ENCODE measurements at regions not wholly inside any gene's neighbourhood (a gene's known extent, or its start where the extent isn't known, plus 50 kb on each side); places are given as distances from the start of the nearest gene placed in this dataset.
"Not testable (repeated sequence)": the region's sequence is repeated elsewhere in the genome, so short reads cannot be mapped to it uniquely, and the experiment has no call there.

DNA sequence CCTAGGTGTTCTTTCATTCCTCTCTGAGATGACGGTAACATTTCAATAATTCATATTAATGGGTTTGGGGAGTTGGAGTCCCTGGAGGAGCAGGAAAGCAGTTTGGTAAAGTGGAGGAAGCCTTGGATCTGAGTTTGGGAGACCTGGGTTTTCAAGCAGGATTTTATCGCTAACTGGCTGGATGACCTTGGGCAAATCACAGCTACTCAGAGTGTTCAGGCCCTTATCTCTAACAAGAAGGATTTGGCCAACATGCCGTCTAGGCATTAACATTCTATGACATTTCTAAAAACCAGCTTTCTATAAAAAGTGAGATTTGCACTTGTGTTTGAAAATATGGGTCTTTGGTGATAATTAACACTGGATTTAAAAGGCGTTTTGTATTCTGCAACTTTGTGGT, 59.7 kb upstream of the MEX3C start:
- Histone ChIP-seq H3K36me3 (replicated peaks in 1 of 2; ENCODE audit: control insufficient read depth in 1 of 2, insufficient read depth in 2 of 2, low read length in 2 of 2) (no peaks in the 10 kb centered on the region), H3K4me2 (replicated peaks; ENCODE audit: extremely low read depth, low read length, poor library complexity, severe bottlenecking) (no peak overlapping the region), H4K20me1 (ENCODE audit: insufficient read depth, low read length) (no peaks in the 10 kb centered on the region), H3K9me3 (replicated peaks in 1 of 2; ENCODE audit: control insufficient read depth in 1 of 2, insufficient read depth in 1 of 2, low read length in 2 of 2) (no peaks in the 10 kb centered on the region), H3K79me2 (ENCODE audit: insufficient read depth, low read length) (no peaks in the 10 kb centered on the region), H3K27me3 (ENCODE audit: control insufficient read depth in 2 of 2, insufficient read depth in 2 of 2, low read length in 2 of 2) (no peaks in the 10 kb centered on the region), H3K9ac (ENCODE audit: insufficient read depth, low read length, poor library complexity, severe bottlenecking) (no peak overlapping the region), H3K4me1 (ENCODE audit: control insufficient read depth in 1 of 2, insufficient read depth in 2 of 2, low read length in 2 of 2) (no peaks in the 10 kb centered on the region), H3K4me3 (replicated peaks in 1 of 3; ENCODE audit: low read depth in 2 of 3, low read length in 3 of 3) (no peak overlapping the region), H2AFZ (ENCODE audit: insufficient read depth, low read depth, low read length, poor library complexity, severe bottlenecking) (no peak overlapping the region), H3K27ac (ENCODE audit: low read depth in 1 of 2, low read length in 2 of 2) (no peak overlapping the region)
- WGBS (ENCODE audit: insufficient coverage): 50% methylated on average over 1 of the region's 4 CpGs
- Mint-ChIP-seq H3K27me3 (ENCODE audit: low read depth in 3 of 3) (peaks cover 6 to 9% (median 9%) of the 10 kb centered on the region in 3 donors), H3K9me3 (peaks cover 0 to 9% (median 2%) of the 10 kb centered on the region in 7 donors), H3K27ac (no peak overlapping the region), H3K36me3 (no peaks in the 10 kb centered on the region), H3K4me1 (no peaks in the 10 kb centered on the region), H3K4me3 (no peak overlapping the region)
- TF ChIP-seq, protein P1, sequence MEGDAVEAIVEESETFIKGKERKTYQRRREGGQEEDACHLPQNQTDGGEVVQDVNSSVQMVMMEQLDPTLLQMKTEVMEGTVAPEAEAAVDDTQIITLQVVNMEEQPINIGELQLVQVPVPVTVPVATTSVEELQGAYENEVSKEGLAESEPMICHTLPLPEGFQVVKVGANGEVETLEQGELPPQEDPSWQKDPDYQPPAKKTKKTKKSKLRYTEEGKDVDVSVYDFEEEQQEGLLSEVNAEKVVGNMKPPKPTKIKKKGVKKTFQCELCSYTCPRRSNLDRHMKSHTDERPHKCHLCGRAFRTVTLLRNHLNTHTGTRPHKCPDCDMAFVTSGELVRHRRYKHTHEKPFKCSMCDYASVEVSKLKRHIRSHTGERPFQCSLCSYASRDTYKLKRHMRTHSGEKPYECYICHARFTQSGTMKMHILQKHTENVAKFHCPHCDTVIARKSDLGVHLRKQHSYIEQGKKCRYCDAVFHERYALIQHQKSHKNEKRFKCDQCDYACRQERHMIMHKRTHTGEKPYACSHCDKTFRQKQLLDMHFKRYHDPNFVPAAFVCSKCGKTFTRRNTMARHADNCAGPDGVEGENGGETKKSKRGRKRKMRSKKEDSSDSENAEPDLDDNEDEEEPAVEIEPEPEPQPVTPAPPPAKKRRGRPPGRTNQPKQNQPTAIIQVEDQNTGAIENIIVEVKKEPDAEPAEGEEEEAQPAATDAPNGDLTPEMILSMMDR (IDR thresholded peaks at IDR 0.05): no peak
- intact Hi-C loops (cut with micrococcal nuclease): no loop called here
- no peak for DNase-seq

DNA sequence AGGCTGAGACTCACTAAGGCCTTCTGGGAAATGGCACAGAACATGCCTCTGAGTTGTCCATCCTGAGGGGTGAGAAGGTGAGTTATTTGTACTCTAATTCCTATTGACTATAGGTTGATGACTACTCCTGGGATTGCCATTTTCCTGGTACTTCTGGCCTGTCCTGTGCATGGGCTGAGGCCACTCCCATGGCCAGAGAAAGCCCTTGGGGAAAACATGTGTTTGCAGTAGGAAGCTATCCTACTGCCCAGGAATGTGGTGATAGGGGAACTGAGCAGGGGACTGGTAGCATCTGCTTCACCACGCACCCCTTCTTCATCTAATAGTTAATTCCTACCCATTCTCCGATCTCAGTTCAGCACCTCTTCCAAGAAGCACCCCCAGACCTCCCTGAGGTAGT, 62.6 kb upstream of the MEX3C start:
- no peak overlapping the region for H3K27ac Mint-ChIP-seq

DNA sequence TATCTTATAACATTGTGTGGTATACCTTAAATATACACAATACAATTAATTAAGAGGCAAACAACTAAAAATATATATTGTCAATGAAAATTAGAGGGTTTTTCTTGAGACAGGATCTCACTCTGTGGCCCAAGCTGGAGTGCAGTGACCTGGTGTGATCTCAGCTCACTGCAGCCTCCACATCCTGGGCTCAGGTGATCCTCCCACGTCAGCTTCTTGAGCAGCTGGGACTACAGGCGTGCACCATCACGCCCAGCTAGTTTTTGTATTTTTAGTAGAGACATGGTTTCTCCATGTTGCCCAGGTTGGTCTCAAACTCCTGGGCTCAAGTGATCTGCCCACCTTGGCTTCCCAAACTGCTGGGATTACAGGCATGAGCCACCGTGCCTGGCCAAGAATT, 68.6 kb upstream of the MEX3C start:
- not testable (repeated sequence) for DNase-seq; H3K36me3 Mint-ChIP-seq; H3K27ac Mint-ChIP-seq; H3K4me1 ChIP-seq (ENCODE audit: control insufficient read depth in 1 of 2, insufficient read depth in 2 of 2, low read length in 2 of 2); H3K4me3 ChIP-seq (replicated peaks in 1 of 3; ENCODE audit: low read depth in 2 of 3, low read length in 3 of 3); H3K9ac ChIP-seq (ENCODE audit: insufficient read depth, low read length, poor library complexity, severe bottlenecking); H3K27me3 ChIP-seq (ENCODE audit: control insufficient read depth in 2 of 2, insufficient read depth in 2 of 2, low read length in 2 of 2); H3K79me2 ChIP-seq (ENCODE audit: insufficient read depth, low read length); H3K27ac ChIP-seq (ENCODE audit: low read depth in 1 of 2, low read length in 2 of 2); H4K20me1 ChIP-seq (ENCODE audit: insufficient read depth, low read length); H3K4me2 ChIP-seq (replicated peaks; ENCODE audit: extremely low read depth, low read length, poor library complexity, severe bottlenecking); H3K4me3 Mint-ChIP-seq; H2AFZ ChIP-seq (ENCODE audit: insufficient read depth, low read depth, low read length, poor library complexity, severe bottlenecking); H3K9me3 ChIP-seq (replicated peaks in 1 of 2; ENCODE audit: control insufficient read depth in 1 of 2, insufficient read depth in 1 of 2, low read length in 2 of 2); H3K36me3 ChIP-seq (replicated peaks in 1 of 2; ENCODE audit: control insufficient read depth in 1 of 2, insufficient read depth in 2 of 2, low read length in 2 of 2); H3K4me1 Mint-ChIP-seq
- Mint-ChIP-seq H3K27me3 (ENCODE audit: low read depth in 3 of 3) (peaks cover 8 to 11% (median 10%) of the 10 kb centered on the region in 3 donors), H3K9me3 (peaks cover 2 to 14% (median 6%) of the 10 kb centered on the region in 7 donors)
- intact Hi-C loops (cut with micrococcal nuclease): loop anchor here in 1 of 2 donors (1.0 kb wide), 1 partner anchor 55 kb away; no protein-coding TSS in a partner anchor
- 0% methylated on average over 1 of the region's 4 CpGs for WGBS (ENCODE audit: insufficient coverage)

More for the DNA sequence above, 62.6 kb upstream of the MEX3C start:
- no peaks in the 10 kb centered on the region for H3K79me2 ChIP-seq (ENCODE audit: insufficient read depth, low read length)
- no peaks in the 10 kb centered on the region for H3K9me3 ChIP-seq (replicated peaks in 1 of 2; ENCODE audit: control insufficient read depth in 1 of 2, insufficient read depth in 1 of 2, low read length in 2 of 2)
- no peaks in the 10 kb centered on the region for H3K4me1 Mint-ChIP-seq
- no peak overlapping the region for H2AFZ ChIP-seq (ENCODE audit: insufficient read depth, low read depth, low read length, poor library complexity, severe bottlenecking)
- intact Hi-C loops (cut with micrococcal nuclease): no loop called here
- H3K9ac ChIP-seq (ENCODE audit: insufficient read depth, low read length, poor library complexity, severe bottlenecking): no peak overlapping the region
- H3K9me3 Mint-ChIP-seq: peaks cover 0 to 7% (median 2%) of the 10 kb centered on the region in 7 donors
- no peak for DNase-seq
- no peak overlapping the region for H3K4me3 ChIP-seq (replicated peaks in 1 of 3; ENCODE audit: low read depth in 2 of 3, low read length in 3 of 3)
- no peaks in the 10 kb centered on the region for H3K27me3 ChIP-seq (ENCODE audit: control insufficient read depth in 2 of 2, insufficient read depth in 2 of 2, low read length in 2 of 2)
- no peaks in the 10 kb centered on the region for H3K36me3 Mint-ChIP-seq
- no peak overlapping the region for H3K27ac ChIP-seq (ENCODE audit: low read depth in 1 of 2, low read length in 2 of 2)
- H3K36me3 ChIP-seq (replicated peaks in 1 of 2; ENCODE audit: control insufficient read depth in 1 of 2, insufficient read depth in 2 of 2, low read length in 2 of 2): no peaks in the 10 kb centered on the region
- no peaks in the 10 kb centered on the region for H3K4me1 ChIP-seq (ENCODE audit: control insufficient read depth in 1 of 2, insufficient read depth in 2 of 2, low read length in 2 of 2)
- H3K27me3 Mint-ChIP-seq (ENCODE audit: low read depth in 3 of 3): peaks cover 8 to 11% (median 8%) of the 10 kb centered on the region in 3 donors
- no peak overlapping the region for H3K4me2 ChIP-seq (replicated peaks; ENCODE audit: extremely low read depth, low read length, poor library complexity, severe bottlenecking)
- H4K20me1 ChIP-seq (ENCODE audit: insufficient read depth, low read length): no peaks in the 10 kb centered on the region
- TF ChIP-seq, protein P1 (IDR thresholded peaks at IDR 0.05): no peak
- H3K4me3 Mint-ChIP-seq: peak overlapping the region in 1 of 2 donors; percentile 13
- no CpG with 5 or more reads among the region's 2 CpGs for WGBS (ENCODE audit: insufficient coverage)

Data from CD14-positive monocyte (primary cell).